KBM-7 (cell line): ENCODE measurements at regions not wholly inside any gene's neighbourhood (a gene's known extent, or its start where the extent isn't known, plus 50 kb on each side); places are given as distances from the start of the nearest gene placed in this dataset.

Experiments
- DNase-seq: peaks from one replicate; pipeline ENCODE4 v3.0.0-alpha.2; 2015
- in situ Hi-C: fragments of 300-500 bp; cut with MboI; formaldehyde crosslinking; loops from 2 replicates; pipeline ENCODE4 v1.14.3; 2020; ENCODE audit warnings: low sequenced_read_pairs, low pct_unique_long_range_greater_than_20kb, mixed read lengths

GRCh38 chr2:173770947-173771678 lies 194.1 kb downstream of the SP3 start:
- no peak for DNase-seq
- in situ Hi-C loops: no loop called here

GRCh38 chr2:173772205-173772604 lies 193.0 kb downstream of the SP3 start:
- in situ Hi-C loops: no loop called here
- no peak for DNase-seq

GRCh38 chr2:173773076-173773475 lies 192.1 kb downstream of the SP3 start:
- no peak for DNase-seq
- in situ Hi-C loops: no loop called here

- no peak for DNase-seq
- in situ Hi-C loops: no loop called here
Observed at GRCh38 chr2:173775440-173775839, 189.7 kb downstream of the SP3 start.

- DNase-seq: no peak
- in situ Hi-C loops: no loop called here
Observed at GRCh38 chr2:173782681-173783080, 182.5 kb downstream of the SP3 start.

- in situ Hi-C loops: no loop called here
- no peak for DNase-seq
Observed at GRCh38 chr2:173783382-173783781, 181.8 kb downstream of the SP3 start.

- no peak for DNase-seq
- in situ Hi-C loops: no loop called here
Observed at GRCh38 chr2:173785813-173786212, 179.4 kb downstream of the SP3 start.

GRCh38 chr2:173791502-173791901 lies 173.7 kb downstream of the SP3 start:
- in situ Hi-C loops: no loop called here
- DNase-seq: no peak

- in situ Hi-C loops: no loop called here
- DNase-seq: no peak
Observed at GRCh38 chr2:173792166-173792565, 173.0 kb downstream of the SP3 start.

- no peak for DNase-seq
- in situ Hi-C loops: no loop called here
Observed at GRCh38 chr2:173792741-173793140, 172.4 kb downstream of the SP3 start.

GRCh38 chr2:173793709-173794565 lies 171.2 kb downstream of the SP3 start:
- in situ Hi-C loops: no loop called here
- DNase-seq: no peak

- in situ Hi-C loops: no loop called here
- DNase-seq: no peak
Observed at GRCh38 chr2:173797586-173798263, 167.4 kb downstream of the SP3 start.

GRCh38 chr2:173802518-173802917 lies 162.7 kb downstream of the SP3 start:
- in situ Hi-C loops: no loop called here

GRCh38 chr2:173803449-173803848 lies 161.7 kb downstream of the SP3 start:
- no peak for DNase-seq
- in situ Hi-C loops: no loop called here

More at GRCh38 chr2:173802518-173802917, 162.7 kb downstream of the SP3 start:
- no peak for DNase-seq

GRCh38 chr2:173806761-173807160 lies 158.4 kb downstream of the SP3 start:
- in situ Hi-C loops: no loop called here
- no peak for DNase-seq

- no peak for DNase-seq
- in situ Hi-C loops: no loop called here
Observed at GRCh38 chr2:173808718-173809117, 156.5 kb downstream of the SP3 start.

GRCh38 chr2:173812321-173812720 lies 152.9 kb downstream of the SP3 start:
- DNase-seq: no peak
- in situ Hi-C loops: no loop called here

- no peak for DNase-seq
- in situ Hi-C loops: no loop called here
Observed at GRCh38 chr2:173814306-173814705, 150.9 kb downstream of the SP3 start.

- in situ Hi-C loops: no loop called here
- DNase-seq: no peak
Observed at GRCh38 chr2:173815772-173816171, 149.4 kb downstream of the SP3 start.

GRCh38 chr2:173817582-173817981 lies 147.6 kb downstream of the SP3 start:
- in situ Hi-C loops: no loop called here
- DNase-seq: no peak
